Neural cell (in vitro differentiated cells): ENCODE measurements at regions not wholly inside any gene's neighbourhood (a gene's known extent, or its start where the extent isn't known, plus 50 kb on each side); places are given as distances from the start of the nearest gene placed in this dataset.

Source experiments
- CTCF ChIP-seq: fragments of 450-650 bp; IDR thresholded peaks from 2 replicates; pipeline ENCODE4 v1.5.1; 2014; ENCODE audit warnings: antibody characterized with exemption, mild to moderate bottlenecking, moderate library complexity; ENCODE audit not compliant: poor library complexity, severe bottlenecking
- EZH2 ChIP-seq: fragments of 200-600, 300-800 bp; shearing (Covaris generic), sonication (generic); IDR thresholded peaks from 2 replicates; pipeline ENCODE4 v1.6.1; 2014; ENCODE audit warnings: antibody characterized with exemption, low read length, borderline replicate concordance, mild to moderate bottlenecking; ENCODE audit not compliant: insufficient read depth, poor library complexity, severe bottlenecking
- MXI1 ChIP-seq: fragments of 450-650 bp; conservative IDR thresholded peaks from 2 replicates; pipeline ENCODE4 v1.6.1; 2014; ENCODE audit warnings: antibody characterized with exemption, mild to moderate bottlenecking; ENCODE audit not compliant: poor library complexity, severe bottlenecking
- RAD21 ChIP-seq: fragments of 450-650 bp; conservative IDR thresholded peaks from 2 replicates; pipeline ENCODE4 v1.6.1; 2014; ENCODE audit warnings: antibody characterized with exemption, mild to moderate bottlenecking, moderate library complexity

GRCh38 chr16:22624038-22624799, 113.5 kb downstream of the NPIPB5 start:
- TF ChIP-seq CTCF, result no peak
- no peak for TF ChIP-seq EZH2
- no peak for TF ChIP-seq MXI1
- no peak for TF ChIP-seq RAD21
